Thoracic aorta (tissue), 2 donors: ENCODE measurements at regions not wholly inside any gene's neighbourhood (a gene's known extent, or its start where the extent isn't known, plus 50 kb on each side); places are given as distances from the start of the nearest gene placed in this dataset.

Experiments used
- ATAC-seq: fragments of 150-250 bp; one replicate; pipeline ENCODE4 v1.8.0; 2017; ENCODE audit warnings: low read depth; ENCODE audit not compliant: insufficient number of reproducible peaks, low FRiP score
- DNase-seq: peaks from one replicate; pipeline ENCODE4 v3.0.0-alpha.2; 2020; ENCODE audit warnings: low spot score
- H3K27ac ChIP-seq, 2 donors: fragments of 200-600 bp; sonication (generic); 1 replicate in 1 of 2; 2 replicates in 1 of 2; pipeline ENCODE4 v1.5.1; 2016; ENCODE audit warnings: mild to moderate bottlenecking in 2 of 2, moderate library complexity in 2 of 2
- H3K27me3 ChIP-seq: fragments of 200-600 bp; sonication (generic); replicated peaks from 2 replicates; pipeline ENCODE4 v1.6.0; 2016; ENCODE audit warnings: mild to moderate bottlenecking; ENCODE audit not compliant: insufficient read depth
- H3K36me3 ChIP-seq: fragments of 200-600 bp; sonication (generic); one replicate; pipeline ENCODE4 v1.5.1; 2016
- H3K4me1 ChIP-seq, 2 donors: fragments of 200-600 bp; sonication (generic); 1 replicate in 1 of 2; 2 replicates in 1 of 2; pipeline versions ENCODE4 v1.5.1 to v1.6.0; 2016; ENCODE audit warnings: low read depth in 2 of 2, mild to moderate bottlenecking in 1 of 2; ENCODE audit not compliant: control insufficient read depth in 1 of 2
- H3K4me3 ChIP-seq: fragments of 200-600 bp; sonication (generic); 2 replicates; pipeline ENCODE4 v1.5.1; 2016; ENCODE audit warnings: mild to moderate bottlenecking
- H3K9me3 ChIP-seq: fragments of 200-600 bp; sonication (generic); 2 replicates; pipeline ENCODE4 v1.5.1; 2016
- CTCF ChIP-seq: fragments of 200-600 bp; sonication (generic); IDR thresholded peaks from one replicate; pipeline ENCODE4 v1.5.1; 2019; ENCODE audit warnings: antibody characterized with exemption

DNA sequence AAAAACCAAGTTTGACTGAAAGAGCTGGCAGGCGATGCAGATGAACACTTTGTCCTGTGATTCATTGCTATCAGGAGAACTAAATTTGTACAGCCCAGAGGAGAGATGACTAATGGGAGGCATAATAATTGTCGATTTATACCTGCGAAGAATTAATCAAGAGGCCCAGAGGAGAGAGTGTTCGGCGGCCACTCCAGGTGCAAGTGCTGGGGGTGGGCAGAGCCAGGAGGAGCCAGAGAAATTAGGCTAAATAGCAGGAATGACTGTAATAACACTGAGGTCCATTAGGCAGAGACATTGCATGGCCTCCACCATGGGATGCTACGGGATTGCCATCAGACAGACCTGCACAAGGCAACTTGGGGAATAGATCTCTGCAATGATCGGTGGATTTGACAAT, 107.7 kb upstream of the UQCRFS1 start:
- no peaks in the 10 kb centered on the region for H3K4me1 ChIP-seq
- H3K9me3 ChIP-seq = no peaks in the 10 kb centered on the region
- DNase-seq (no peak), ATAC-seq (no peak)
- no peak overlapping the region for H3K27ac ChIP-seq
- H3K36me3 ChIP-seq = no peaks in the 10 kb centered on the region
- H3K27me3 ChIP-seq = no peaks in the 10 kb centered on the region
- H3K4me3 ChIP-seq = no peak overlapping the region
- no peak for TF ChIP-seq CTCF

GRCh38 chr19:29321116-29321515, 108.2 kb upstream of the UQCRFS1 start:
- Histone ChIP-seq H3K4me1 (no peaks in the 10 kb centered on the region), H3K27me3 (no peaks in the 10 kb centered on the region), H3K27ac (no peak overlapping the region), H3K36me3 (no peaks in the 10 kb centered on the region), H3K9me3 (no peaks in the 10 kb centered on the region), H3K4me3 (no peak overlapping the region)
- ATAC-seq (no peak), DNase-seq (no peak)
- no peak for TF ChIP-seq CTCF

DNA sequence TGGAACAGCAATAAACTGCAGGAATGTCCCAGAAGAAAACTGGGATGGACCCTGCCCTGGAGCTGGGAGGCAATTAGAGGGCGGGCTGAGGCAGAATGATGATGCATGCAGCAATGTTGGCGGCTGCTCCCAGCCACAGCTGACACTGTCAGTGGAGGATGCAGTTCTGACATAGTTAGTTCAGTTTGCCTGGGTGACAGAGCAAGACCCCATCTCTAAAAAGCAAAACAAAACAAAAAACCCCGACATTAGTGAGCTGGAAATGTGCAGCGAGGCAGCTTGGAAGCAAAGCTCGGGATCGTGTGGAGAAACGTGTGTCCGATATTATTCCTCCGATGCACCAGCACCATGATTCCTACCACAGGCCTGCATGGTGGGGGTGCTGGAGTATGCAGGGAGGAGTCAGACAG, 110.1 kb upstream of the UQCRFS1 start:
- DNase-seq (no peak), ATAC-seq (no peak)
- TF ChIP-seq CTCF = no peak
- Histone ChIP-seq H3K27me3 (no peaks in the 10 kb centered on the region), H3K36me3 (no peaks in the 10 kb centered on the region), H3K4me1 (no peaks in the 10 kb centered on the region), H3K27ac (no peak overlapping the region), H3K4me3 (no peak overlapping the region), H3K9me3 (no peaks in the 10 kb centered on the region)

DNA sequence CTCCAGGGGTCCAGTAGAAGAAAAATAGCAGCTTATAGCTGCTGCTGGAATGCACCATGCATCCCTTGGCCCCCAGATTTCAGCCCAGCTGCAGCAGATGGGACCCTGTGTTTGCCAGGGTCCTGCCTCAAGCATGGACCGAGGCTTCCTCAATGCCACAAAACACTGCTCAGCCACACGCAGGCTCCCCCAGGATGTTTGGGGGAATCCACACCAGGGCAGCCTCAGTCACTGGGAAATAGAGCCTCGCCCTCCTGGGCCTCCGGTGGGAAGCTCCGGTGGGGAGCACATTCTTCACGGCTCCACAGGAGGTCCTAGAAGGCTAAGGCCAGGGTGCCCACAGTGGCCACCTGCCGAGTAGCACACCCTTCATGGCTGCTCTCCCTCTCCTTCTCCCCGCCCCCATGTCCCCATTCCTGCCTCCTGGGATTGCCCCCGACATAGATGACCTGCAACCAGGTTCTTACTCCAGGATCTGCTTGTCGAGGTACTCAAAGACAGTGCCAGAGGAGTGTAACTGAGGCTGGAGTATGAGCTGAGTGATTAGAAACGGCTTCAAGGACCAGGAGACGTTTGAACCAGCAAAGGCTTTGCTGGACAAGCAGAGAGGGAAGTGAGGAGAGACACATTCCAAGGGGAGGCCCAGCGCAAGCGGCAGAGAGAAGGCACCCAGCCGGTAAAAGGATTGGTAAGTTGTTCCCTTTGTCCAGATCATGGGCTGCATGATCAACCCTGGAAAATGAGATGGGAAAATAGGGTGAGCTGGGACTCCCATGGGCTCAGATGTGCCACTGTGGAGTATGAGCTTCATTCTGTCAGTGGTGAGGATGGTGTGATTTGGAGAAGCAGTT, 110.7 kb upstream of the UQCRFS1 start:
- Histone ChIP-seq H3K27ac (no peak overlapping the region), H3K27me3 (no peaks in the 10 kb centered on the region), H3K4me1 (no peaks in the 10 kb centered on the region), H3K9me3 (no peaks in the 10 kb centered on the region), H3K36me3 (no peaks in the 10 kb centered on the region), H3K4me3 (no peak overlapping the region)
- TF ChIP-seq CTCF = no peak
- no peak for ATAC-seq
- no peak for DNase-seq

DNA sequence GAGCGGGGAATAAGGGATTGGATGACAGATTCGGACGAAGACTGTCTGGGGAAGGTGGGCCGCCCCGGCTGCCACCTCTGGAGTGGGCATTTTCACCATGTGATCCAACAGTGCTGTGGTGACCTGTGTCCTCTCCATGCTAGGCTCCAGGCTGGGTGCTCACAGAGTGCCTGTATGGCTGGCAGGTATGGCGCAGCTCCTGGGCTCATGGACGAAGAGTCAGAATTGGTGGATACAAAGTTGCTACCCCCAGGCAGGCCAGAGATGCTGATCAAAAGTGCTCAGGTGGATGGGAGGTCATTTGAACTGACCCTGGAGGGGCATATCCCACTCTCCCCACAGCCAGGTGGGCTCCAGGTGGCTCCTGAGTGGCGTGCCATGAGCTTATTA, 111.3 kb upstream of the UQCRFS1 start:
- DNase-seq = no peak
- no peak for ATAC-seq

More for the DNA sequence above, 111.3 kb upstream of the UQCRFS1 start:
- H3K36me3 ChIP-seq = no peaks in the 10 kb centered on the region
- no peak for TF ChIP-seq CTCF
- no peaks in the 10 kb centered on the region for H3K27me3 ChIP-seq
- H3K27ac ChIP-seq = no peak overlapping the region
- no peaks in the 10 kb centered on the region for H3K4me1 ChIP-seq
- no peaks in the 10 kb centered on the region for H3K9me3 ChIP-seq
- H3K4me3 ChIP-seq = no peak overlapping the region
